ENCODE measurements at regions not wholly inside any gene's neighbourhood (a gene's known extent, or its start where the extent isn't known, plus 50 kb on each side); places are given as distances from the start of the nearest gene placed in this dataset.

DNA sequence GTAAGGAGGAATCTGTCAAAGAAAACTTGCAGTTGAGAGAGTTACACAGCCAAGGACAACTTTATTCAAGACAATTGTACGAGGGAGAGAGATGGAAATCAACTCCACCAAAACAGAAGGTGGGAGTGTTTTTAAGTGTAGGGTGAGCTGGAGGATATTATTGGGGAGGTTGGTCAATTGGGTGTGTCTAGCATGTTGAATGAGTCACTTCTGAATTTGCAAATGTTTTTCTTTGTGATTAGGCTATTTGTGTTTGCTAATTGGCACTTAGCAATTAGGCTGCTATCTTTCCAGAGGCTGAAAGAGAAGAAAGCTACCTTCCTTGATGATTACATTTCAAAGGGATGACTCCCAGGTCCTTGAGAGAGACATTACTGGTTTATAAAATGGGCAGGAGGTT, 441.1 kb downstream of the MEI4 start:
- TF ChIP-seq, protein P1, sequence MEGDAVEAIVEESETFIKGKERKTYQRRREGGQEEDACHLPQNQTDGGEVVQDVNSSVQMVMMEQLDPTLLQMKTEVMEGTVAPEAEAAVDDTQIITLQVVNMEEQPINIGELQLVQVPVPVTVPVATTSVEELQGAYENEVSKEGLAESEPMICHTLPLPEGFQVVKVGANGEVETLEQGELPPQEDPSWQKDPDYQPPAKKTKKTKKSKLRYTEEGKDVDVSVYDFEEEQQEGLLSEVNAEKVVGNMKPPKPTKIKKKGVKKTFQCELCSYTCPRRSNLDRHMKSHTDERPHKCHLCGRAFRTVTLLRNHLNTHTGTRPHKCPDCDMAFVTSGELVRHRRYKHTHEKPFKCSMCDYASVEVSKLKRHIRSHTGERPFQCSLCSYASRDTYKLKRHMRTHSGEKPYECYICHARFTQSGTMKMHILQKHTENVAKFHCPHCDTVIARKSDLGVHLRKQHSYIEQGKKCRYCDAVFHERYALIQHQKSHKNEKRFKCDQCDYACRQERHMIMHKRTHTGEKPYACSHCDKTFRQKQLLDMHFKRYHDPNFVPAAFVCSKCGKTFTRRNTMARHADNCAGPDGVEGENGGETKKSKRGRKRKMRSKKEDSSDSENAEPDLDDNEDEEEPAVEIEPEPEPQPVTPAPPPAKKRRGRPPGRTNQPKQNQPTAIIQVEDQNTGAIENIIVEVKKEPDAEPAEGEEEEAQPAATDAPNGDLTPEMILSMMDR (IDR thresholded peaks at IDR 0.05): no peak
- no peak for TF ChIP-seq POLR2A (IDR thresholded peaks at IDR 0.05)
- no peak for TF ChIP-seq EP300 (IDR thresholded peaks at IDR 0.05; ENCODE audit: low read depth)
- no peak for TF ChIP-seq POLR2AphosphoS5 (IDR thresholded peaks at IDR 0.05)

Data from transverse colon (tissue), 4 donors.